Erythroblast (primary cell): ENCODE measurements at regions not wholly inside any gene's neighbourhood (a gene's known extent, or its start where the extent isn't known, plus 50 kb on each side); places are given as distances from the start of the nearest gene placed in this dataset.

ENCODE experiments used
- GATA1 ChIP-seq: IDR thresholded peaks from 2 replicates; pipeline ENCODE4 v1.6.1; 2011; ENCODE audit warnings: low read depth, mild to moderate bottlenecking, control low read depth, low read length, moderate library complexity
- POLR2A ChIP-seq: IDR thresholded peaks from 2 replicates; pipeline ENCODE4 v1.6.1; 2011; ENCODE audit warnings: mild to moderate bottlenecking, low read length

DNA sequence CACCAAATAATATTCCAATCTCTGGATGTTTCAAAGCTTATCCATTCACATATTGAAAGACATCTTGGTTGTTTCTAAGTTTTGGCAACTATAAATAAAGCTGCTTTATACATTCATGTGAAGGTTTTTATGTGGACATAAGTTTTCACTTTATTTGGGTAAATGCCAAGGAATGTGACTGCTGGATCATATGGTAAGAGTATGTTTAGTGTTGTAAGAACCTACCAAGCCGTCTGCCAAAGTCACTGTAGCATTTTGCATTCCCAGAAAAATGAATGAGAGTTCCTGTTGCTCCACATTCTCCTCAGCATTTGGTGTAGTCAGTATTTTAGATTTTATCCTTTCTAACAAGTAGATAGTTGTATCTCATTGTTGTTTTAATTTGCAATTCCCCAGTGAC is 1047.7 kb downstream of the C4orf33 start:
- TF ChIP-seq POLR2A (no peak), GATA1 (no peak)
